HL-60 (cell line): ENCODE measurements at regions not wholly inside any gene's neighbourhood (a gene's known extent, or its start where the extent isn't known, plus 50 kb on each side); places are given as distances from the start of the nearest gene placed in this dataset.

Experiments
- DNase-seq, 2 experiments: peaks; one replicate each; pipeline ENCODE4 v3.0.0-alpha.2; 2010 to 2020; ENCODE audit warnings: low read depth in 1 of 2, low spot score in 1 of 2
- H3K27ac ChIP-seq: fragments of 250-450 bp; sonication (Bioruptor Pico); replicated peaks from 2 replicates; pipeline ENCODE4 v1.5.1; 2020; ENCODE audit warnings: mild to moderate bottlenecking, moderate library complexity
- H3K27me3 ChIP-seq: fragments of 250-450 bp; sonication (Bioruptor Pico); 2 replicates; pipeline ENCODE4 v1.5.1; 2021; ENCODE audit warnings: mild to moderate bottlenecking, moderate library complexity; ENCODE audit not compliant: insufficient read depth, poor library complexity, severe bottlenecking
- H3K4me3 ChIP-seq: replicated peaks from 2 replicates; pipeline ENCODE4 v1.5.1; 2011; ENCODE audit warnings: mild to moderate bottlenecking, control low read depth, low read length; ENCODE audit not compliant: insufficient read depth
- CTCF ChIP-seq: IDR thresholded peaks from one replicate; pipeline ENCODE4 v1.5.1; 2011; ENCODE audit warnings: low read length, control low read depth, inconsistent platforms; ENCODE audit not compliant: insufficient read depth
- GABPA ChIP-seq: IDR thresholded peaks from 2 replicates; pipeline ENCODE4 v1.6.1; 2012; ENCODE audit warnings: low read depth
- POLR2AphosphoS5 ChIP-seq: IDR thresholded peaks from 2 replicates; pipeline ENCODE4 v1.6.1; 2012; ENCODE audit warnings: low read depth
- REST ChIP-seq: IDR thresholded peaks from 2 replicates; pipeline ENCODE4 v1.6.1; 2012; ENCODE audit warnings: low read depth; ENCODE audit not compliant: insufficient replicate concordance
- SPI1 ChIP-seq: IDR thresholded peaks from 2 replicates; pipeline ENCODE4 v1.6.1; 2012; ENCODE audit warnings: low read depth, mild to moderate bottlenecking, borderline replicate concordance

GRCh38 chr11:134543241-134543640 is 131.2 kb upstream of the B3GAT1 start:
- Histone ChIP-seq H3K27me3 (peaks cover 2% of the 10 kb centered on the region), H3K27ac (no peak overlapping the region), H3K4me3 (no peak overlapping the region)
- DNase-seq: no peak
- TF ChIP-seq POLR2AphosphoS5 (no peak), CTCF (no peak), SPI1 (no peak), REST (no peak), GABPA (no peak)

GRCh38 chr11:134542401-134543165 is 130.5 kb upstream of the B3GAT1 start:
- Histone ChIP-seq H3K4me3 (no peak overlapping the region), H3K27me3 (peaks cover 2% of the 10 kb centered on the region), H3K27ac (no peak overlapping the region)
- DNase-seq: no peak
- no peak for TF ChIP-seq SPI1
- no peak for TF ChIP-seq CTCF
- TF ChIP-seq GABPA: no peak
- no peak for TF ChIP-seq POLR2AphosphoS5
- TF ChIP-seq REST: no peak

- TF ChIP-seq CTCF: no peak
- TF ChIP-seq REST: no peak
- no peak for TF ChIP-seq POLR2AphosphoS5
- no peak for TF ChIP-seq SPI1
- TF ChIP-seq GABPA: no peak
- peaks cover 4% of the 10 kb centered on the region for H3K27me3 ChIP-seq
- H3K4me3 ChIP-seq: no peak overlapping the region
- no peak for DNase-seq
- no peak overlapping the region for H3K27ac ChIP-seq
Observed at GRCh38 chr11:134541951-134542350, 129.9 kb upstream of the B3GAT1 start.
